Epithelial cell of esophagus (primary cell): ENCODE measurements at regions not wholly inside any gene's neighbourhood (a gene's known extent, or its start where the extent isn't known, plus 50 kb on each side); places are given as distances from the start of the nearest gene placed in this dataset.

Experiments
- DNase-seq: peaks from one replicate; pipeline ENCODE4 v3.0.0; 2010; ENCODE audit warnings: low read depth
- H3K4me3 ChIP-seq: 2 replicates; pipeline ENCODE4 v1.5.1; 2011; ENCODE audit warnings: mild to moderate bottlenecking, low read length, control low read depth
- TF ChIP-seq, protein P1 (sequence below): IDR thresholded peaks from 2 replicates; pipeline ENCODE4 v1.5.1; 2011; ENCODE audit warnings: low read depth, mild to moderate bottlenecking, low read length, control low read depth, inconsistent platforms; ENCODE audit not compliant: insufficient read depth; ENCODE audit errors: missing control alignments

DNA sequence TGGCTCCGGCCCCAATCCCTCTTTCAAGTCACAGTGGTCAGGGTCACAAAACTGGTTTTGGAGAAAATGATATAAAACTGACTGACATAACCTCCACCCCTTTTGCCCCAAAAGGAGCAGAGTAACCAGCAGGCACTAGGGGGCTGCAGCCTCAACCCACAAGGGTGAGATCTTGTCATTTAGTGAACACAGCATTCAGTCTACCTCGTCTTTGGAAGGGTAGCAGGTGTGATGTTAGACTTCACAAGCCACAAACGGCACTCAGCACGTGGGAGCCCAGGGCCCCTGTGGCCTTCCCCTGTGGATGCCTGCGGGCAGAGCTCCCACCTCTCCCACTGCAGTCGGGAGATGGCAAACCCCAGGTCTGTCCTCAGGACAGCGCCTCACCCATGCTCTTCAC is 372.1 kb upstream of the MYT1L start:
- H3K4me3 ChIP-seq, result no peak overlapping the region
- DNase-seq, result no peak
- TF ChIP-seq, protein P1, sequence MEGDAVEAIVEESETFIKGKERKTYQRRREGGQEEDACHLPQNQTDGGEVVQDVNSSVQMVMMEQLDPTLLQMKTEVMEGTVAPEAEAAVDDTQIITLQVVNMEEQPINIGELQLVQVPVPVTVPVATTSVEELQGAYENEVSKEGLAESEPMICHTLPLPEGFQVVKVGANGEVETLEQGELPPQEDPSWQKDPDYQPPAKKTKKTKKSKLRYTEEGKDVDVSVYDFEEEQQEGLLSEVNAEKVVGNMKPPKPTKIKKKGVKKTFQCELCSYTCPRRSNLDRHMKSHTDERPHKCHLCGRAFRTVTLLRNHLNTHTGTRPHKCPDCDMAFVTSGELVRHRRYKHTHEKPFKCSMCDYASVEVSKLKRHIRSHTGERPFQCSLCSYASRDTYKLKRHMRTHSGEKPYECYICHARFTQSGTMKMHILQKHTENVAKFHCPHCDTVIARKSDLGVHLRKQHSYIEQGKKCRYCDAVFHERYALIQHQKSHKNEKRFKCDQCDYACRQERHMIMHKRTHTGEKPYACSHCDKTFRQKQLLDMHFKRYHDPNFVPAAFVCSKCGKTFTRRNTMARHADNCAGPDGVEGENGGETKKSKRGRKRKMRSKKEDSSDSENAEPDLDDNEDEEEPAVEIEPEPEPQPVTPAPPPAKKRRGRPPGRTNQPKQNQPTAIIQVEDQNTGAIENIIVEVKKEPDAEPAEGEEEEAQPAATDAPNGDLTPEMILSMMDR, result no peak

GRCh38 chr2:2702385-2702784 is 371.3 kb upstream of the MYT1L start:
- DNase-seq, result no peak
- TF ChIP-seq, protein P1, result no peak
- no peak overlapping the region for H3K4me3 ChIP-seq

DNA sequence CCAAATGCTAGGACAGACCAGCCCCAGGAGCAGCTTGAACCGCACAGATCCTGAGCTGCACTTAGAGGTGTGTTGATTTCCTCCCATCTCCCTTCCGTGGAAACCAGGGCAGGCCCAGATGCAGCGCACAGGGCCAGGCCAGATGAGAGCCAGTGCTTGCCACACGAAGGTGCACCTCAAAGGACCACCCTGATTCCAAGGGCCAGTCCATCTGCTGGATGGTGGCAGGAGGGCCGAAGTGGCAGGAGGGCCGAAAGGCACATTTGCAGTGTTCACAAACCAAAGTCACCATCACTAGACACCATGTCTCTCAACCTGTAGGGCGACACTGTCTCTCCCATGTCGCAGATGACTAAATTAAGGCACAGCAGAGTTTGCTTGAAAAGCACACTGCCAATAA is 370.7 kb upstream of the MYT1L start:
- no peak overlapping the region for H3K4me3 ChIP-seq
- no peak for DNase-seq
- TF ChIP-seq, protein P1, result no peak

GRCh38 chr2:2701176-2701781 is 370.2 kb upstream of the MYT1L start:
- TF ChIP-seq, protein P1, result no peak
- H3K4me3 ChIP-seq, result no peak overlapping the region
- DNase-seq, result no peak

DNA sequence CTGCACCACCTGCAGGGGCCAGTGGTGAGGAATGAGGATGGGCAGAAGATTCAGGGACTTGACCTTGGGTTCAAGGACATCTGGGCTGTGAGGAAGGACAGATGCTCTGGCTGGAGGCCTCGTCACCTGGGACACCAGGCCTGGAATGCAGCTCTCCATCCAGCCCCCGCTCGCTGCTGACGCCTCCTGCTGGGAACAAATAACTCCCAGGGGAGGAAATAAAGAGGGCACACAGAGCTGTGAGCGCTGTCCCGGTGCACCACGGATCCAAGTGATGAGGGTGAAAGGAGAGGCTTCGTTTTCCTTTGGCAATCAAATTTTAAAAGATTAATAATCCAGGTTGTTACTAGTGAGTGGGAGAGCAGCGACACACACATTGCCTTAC is 368.0 kb upstream of the MYT1L start:
- DNase-seq, result no peak
- no peak overlapping the region for H3K4me3 ChIP-seq
- TF ChIP-seq, protein P1, result no peak

GRCh38 chr2:2698182-2699120 is 367.4 kb upstream of the MYT1L start:
- peak; percentile 6 for DNase-seq
- no peak overlapping the region for H3K4me3 ChIP-seq
- TF ChIP-seq, protein P1, result no peak
